SU-DHL-6 (cell line): ENCODE measurements at regions not wholly inside any gene's neighbourhood (a gene's known extent, or its start where the extent isn't known, plus 50 kb on each side); places are given as distances from the start of the nearest gene placed in this dataset.

Source experiments
- H2AFZ ChIP-seq: fragments of 200-600 bp; sonication (generic); 2 replicates; pipeline ENCODE4 v1.6.1; 2014; ENCODE audit warnings: low read depth, mild to moderate bottlenecking, moderate library complexity, mixed read lengths, antibody characterized with exemption, low read length; ENCODE audit not compliant: severe bottlenecking
- H3F3A ChIP-seq: fragments of 200-600 bp; shearing (Covaris generic); 2 replicates; pipeline ENCODE4 v1.6.0; 2016; ENCODE audit warnings: antibody characterized with exemption, mild to moderate bottlenecking; ENCODE audit not compliant: insufficient read depth
- H3K27ac ChIP-seq: fragments of 200-600 bp; sonication (generic); 2 replicates; pipeline ENCODE4 v1.5.1; 2016; ENCODE audit warnings: low read depth, mild to moderate bottlenecking, low read length, moderate library complexity, mixed read lengths
- H3K27me3 ChIP-seq: fragments of 200-600 bp; sonication (generic), shearing (Covaris generic); 2 replicates; pipeline ENCODE4 v1.6.0; 2014; ENCODE audit warnings: mild to moderate bottlenecking, low read length
- H3K36me3 ChIP-seq: fragments of 200-600 bp; sonication (generic); 2 replicates; pipeline ENCODE4 v1.6.1; 2014; ENCODE audit warnings: mild to moderate bottlenecking, low read length, mixed read lengths
- H3K4me2 ChIP-seq: fragments of 300-600, 200-600 bp; shearing (Covaris generic), sonication (generic); 2 replicates; pipeline ENCODE4 v1.6.0; 2014; ENCODE audit warnings: low read length, low read depth, mild to moderate bottlenecking; ENCODE audit not compliant: poor library complexity, severe bottlenecking
- H3K4me3 ChIP-seq: fragments of 200-600 bp; sonication (generic); 2 replicates; pipeline ENCODE4 v1.5.1; 2014; ENCODE audit warnings: antibody characterized with exemption, low read length, mild to moderate bottlenecking, mixed read lengths; ENCODE audit not compliant: insufficient read depth, poor library complexity, severe bottlenecking
- H3K79me2 ChIP-seq: fragments of 200-600 bp; sonication (generic); 2 replicates; pipeline ENCODE4 v1.6.1; 2014; ENCODE audit warnings: mild to moderate bottlenecking, low read length, moderate library complexity; ENCODE audit not compliant: insufficient read depth
- H3K9ac ChIP-seq: fragments of 200-600 bp; sonication (generic); 2 replicates; pipeline ENCODE4 v1.7.0; 2014; ENCODE audit warnings: mild to moderate bottlenecking, low read length
- H3K9me2 ChIP-seq: fragments of 200-600 bp; sonication (generic); replicated peaks from 2 replicates; pipeline ENCODE4 v1.6.1; 2014; ENCODE audit warnings: low read length; ENCODE audit not compliant: insufficient read depth
- H3K9me3 ChIP-seq: fragments of 200-600 bp; sonication (generic); 2 replicates; pipeline ENCODE4 v1.6.1; 2014; ENCODE audit warnings: low read length, mixed read lengths; ENCODE audit not compliant: insufficient read depth
- H4K20me1 ChIP-seq: fragments of 200-600 bp; sonication (generic); 2 replicates; pipeline ENCODE4 v1.6.1; 2014; ENCODE audit warnings: low read depth, mild to moderate bottlenecking, antibody characterized with exemption, low read length, moderate library complexity, mixed read lengths
- EZH2phosphoT487 ChIP-seq: fragments of 200-600 bp; sonication (generic), shearing (Covaris generic); conservative IDR thresholded peaks from 2 replicates; pipeline ENCODE4 v1.6.1; 2018; ENCODE audit warnings: mild to moderate bottlenecking, antibody characterized with exemption, low read length, moderate library complexity, mixed read lengths
- TF ChIP-seq, protein P1 (sequence below): fragments of 200-600 bp; sonication (generic); IDR thresholded peaks from one replicate; pipeline ENCODE4 v1.5.1; 2017; ENCODE audit warnings: antibody characterized with exemption, mild to moderate bottlenecking, low read length, moderate library complexity; ENCODE audit not compliant: insufficient read depth, poor library complexity, severe bottlenecking

DNA sequence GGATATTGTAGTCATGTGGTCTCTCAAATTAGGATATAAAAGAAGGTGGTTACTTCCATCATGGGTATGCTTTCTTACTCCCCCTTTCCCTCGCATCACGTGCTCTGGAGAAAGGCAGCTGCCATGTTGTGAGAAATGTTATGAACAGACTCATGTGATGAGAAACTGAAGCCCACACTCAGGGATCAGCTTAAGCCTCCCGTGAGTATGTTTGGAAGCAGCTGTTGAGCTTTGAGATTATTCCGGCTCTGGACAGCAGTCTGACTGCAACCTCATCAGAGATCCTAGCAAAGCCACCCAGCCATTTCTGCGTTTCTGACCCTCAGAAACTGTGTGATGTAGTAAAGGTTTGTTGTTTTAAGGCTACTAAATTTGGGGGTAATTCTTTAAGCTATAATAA lies 700.1 kb downstream of the ADCYAP1 start:
- Histone ChIP-seq H3K4me2 (no peak overlapping the region), H3F3A (no peaks in the 10 kb centered on the region), H3K36me3 (no peaks in the 10 kb centered on the region), H3K79me2 (no peaks in the 10 kb centered on the region), H2AFZ (no peak overlapping the region), H4K20me1 (no peaks in the 10 kb centered on the region), H3K4me3 (no peak overlapping the region), H3K9me3 (no peaks in the 10 kb centered on the region), H3K9ac (no peak overlapping the region), H3K27ac (no peak overlapping the region), H3K9me2 (no peaks in the 10 kb centered on the region), H3K27me3 (no peaks in the 10 kb centered on the region)
- TF ChIP-seq EZH2phosphoT487, result no peak

GRCh38 chr18:1618364-1618763 lies 713.7 kb downstream of the ADCYAP1 start:
- TF ChIP-seq EZH2phosphoT487, result no peak
- TF ChIP-seq, protein P1, sequence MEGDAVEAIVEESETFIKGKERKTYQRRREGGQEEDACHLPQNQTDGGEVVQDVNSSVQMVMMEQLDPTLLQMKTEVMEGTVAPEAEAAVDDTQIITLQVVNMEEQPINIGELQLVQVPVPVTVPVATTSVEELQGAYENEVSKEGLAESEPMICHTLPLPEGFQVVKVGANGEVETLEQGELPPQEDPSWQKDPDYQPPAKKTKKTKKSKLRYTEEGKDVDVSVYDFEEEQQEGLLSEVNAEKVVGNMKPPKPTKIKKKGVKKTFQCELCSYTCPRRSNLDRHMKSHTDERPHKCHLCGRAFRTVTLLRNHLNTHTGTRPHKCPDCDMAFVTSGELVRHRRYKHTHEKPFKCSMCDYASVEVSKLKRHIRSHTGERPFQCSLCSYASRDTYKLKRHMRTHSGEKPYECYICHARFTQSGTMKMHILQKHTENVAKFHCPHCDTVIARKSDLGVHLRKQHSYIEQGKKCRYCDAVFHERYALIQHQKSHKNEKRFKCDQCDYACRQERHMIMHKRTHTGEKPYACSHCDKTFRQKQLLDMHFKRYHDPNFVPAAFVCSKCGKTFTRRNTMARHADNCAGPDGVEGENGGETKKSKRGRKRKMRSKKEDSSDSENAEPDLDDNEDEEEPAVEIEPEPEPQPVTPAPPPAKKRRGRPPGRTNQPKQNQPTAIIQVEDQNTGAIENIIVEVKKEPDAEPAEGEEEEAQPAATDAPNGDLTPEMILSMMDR, result no peak
- H3K36me3 ChIP-seq, result no peaks in the 10 kb centered on the region
- no peak overlapping the region for H3K9ac ChIP-seq
- H3K27ac ChIP-seq, result no peak overlapping the region
- H3F3A ChIP-seq, result no peaks in the 10 kb centered on the region
- no peaks in the 10 kb centered on the region for H3K27me3 ChIP-seq
- H3K9me2 ChIP-seq, result no peaks in the 10 kb centered on the region
- H3K79me2 ChIP-seq, result no peaks in the 10 kb centered on the region
- no peak overlapping the region for H3K4me3 ChIP-seq
- H3K9me3 ChIP-seq, result no peaks in the 10 kb centered on the region
- H2AFZ ChIP-seq, result no peak overlapping the region
- no peaks in the 10 kb centered on the region for H4K20me1 ChIP-seq
- no peak overlapping the region for H3K4me2 ChIP-seq

DNA sequence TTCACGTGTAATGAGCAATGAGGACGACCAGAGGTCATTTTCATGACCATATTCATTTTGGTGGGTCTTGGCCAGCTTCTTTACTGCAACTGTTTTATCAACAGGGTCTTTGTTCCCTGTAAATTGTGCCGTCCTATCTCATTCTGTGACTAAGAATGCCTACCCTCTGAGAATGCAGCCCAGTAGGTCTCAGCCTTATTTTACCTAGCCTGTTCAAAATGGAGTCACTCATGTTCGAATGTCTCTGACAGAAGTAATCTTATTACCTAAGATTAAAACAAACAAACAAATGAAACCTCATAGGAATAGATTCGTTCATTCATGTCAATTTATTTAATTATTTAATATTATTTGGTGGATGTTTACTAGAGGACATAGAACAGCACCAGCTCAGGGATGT lies 714.8 kb downstream of the ADCYAP1 start:
- Histone ChIP-seq H3K27me3 (no peaks in the 10 kb centered on the region), H3K9me2 (no peaks in the 10 kb centered on the region), H3K4me3 (no peak overlapping the region), H3K27ac (no peak overlapping the region), H3K79me2 (no peaks in the 10 kb centered on the region), H2AFZ (no peak overlapping the region), H3K9me3 (no peaks in the 10 kb centered on the region), H3K36me3 (no peaks in the 10 kb centered on the region), H3F3A (no peaks in the 10 kb centered on the region), H3K4me2 (no peak overlapping the region), H4K20me1 (no peaks in the 10 kb centered on the region), H3K9ac (no peak overlapping the region)
- TF ChIP-seq, protein P1, result no peak
- TF ChIP-seq EZH2phosphoT487, result no peak

DNA sequence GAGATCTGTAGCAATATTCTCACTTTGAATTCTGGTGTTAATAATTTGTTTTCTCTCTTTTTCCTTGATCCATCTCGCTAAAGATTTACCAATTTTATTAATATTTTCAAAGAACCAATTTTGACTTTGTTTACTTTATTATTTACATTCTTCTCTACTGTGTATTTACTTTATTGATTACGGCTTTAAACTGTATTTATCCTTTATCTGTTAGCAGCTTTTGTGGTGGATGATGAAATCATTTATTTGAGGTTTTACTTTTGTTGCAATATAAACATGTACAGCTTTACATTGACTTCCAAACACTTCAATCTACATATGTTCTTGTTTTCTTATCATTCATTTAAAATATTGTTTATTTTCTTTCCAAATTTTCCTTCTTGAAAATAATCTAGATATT lies 719.9 kb downstream of the ADCYAP1 start:
- H3K4me2 ChIP-seq, result no peak overlapping the region
- H3K9me2 ChIP-seq, result no peaks in the 10 kb centered on the region
- no peaks in the 10 kb centered on the region for H3K79me2 ChIP-seq
- no peaks in the 10 kb centered on the region for H3K27me3 ChIP-seq
- H3K36me3 ChIP-seq, result no peaks in the 10 kb centered on the region
- no peak overlapping the region for H3K27ac ChIP-seq
- H2AFZ ChIP-seq, result no peak overlapping the region
- no peaks in the 10 kb centered on the region for H4K20me1 ChIP-seq
- H3K9ac ChIP-seq, result no peak overlapping the region
- no peak overlapping the region for H3K4me3 ChIP-seq
- no peak for TF ChIP-seq EZH2phosphoT487
- TF ChIP-seq, protein P1, result no peak
- H3F3A ChIP-seq, result no peaks in the 10 kb centered on the region
- no peaks in the 10 kb centered on the region for H3K9me3 ChIP-seq
